Liver (tissue), 8 donors: ENCODE measurements at regions not wholly inside any gene's neighbourhood (a gene's known extent, or its start where the extent isn't known, plus 50 kb on each side); places are given as distances from the start of the nearest gene placed in this dataset.

Experiments used
- DNase-seq: peaks from one replicate; pipeline ENCODE4 v3.0.0-alpha.2; 2017; ENCODE audit warnings: low spot score
- H3K27ac ChIP-seq, 2 donors: one replicate each; pipeline ENCODE4 v1.7.0; 2013; ENCODE audit warnings: inconsistent platforms in 2 of 2, low read length in 2 of 2, control low read depth in 1 of 2, low read depth in 1 of 2, mild to moderate bottlenecking in 1 of 2
- H3K27me3 ChIP-seq, 4 donors: one replicate each; pipeline versions ENCODE4 v1.6.1 to v1.7.0; 2013; ENCODE audit warnings: low read length in 3 of 4, inconsistent platforms in 1 of 4, mild to moderate bottlenecking in 1 of 4, moderate library complexity in 1 of 4; ENCODE audit not compliant: control insufficient read depth in 4 of 4, insufficient read depth in 4 of 4
- H3K36me3 ChIP-seq, 4 donors: one replicate each; pipeline versions ENCODE4 v1.6.1 to v1.7.0; 2013; ENCODE audit warnings: low read length in 3 of 4, mild to moderate bottlenecking in 3 of 4, low read depth in 1 of 4, moderate library complexity in 1 of 4; ENCODE audit not compliant: control insufficient read depth in 4 of 4, insufficient read depth in 3 of 4
- H3K4me1 ChIP-seq, 4 donors: one replicate each; pipeline versions ENCODE4 v1.6.1 to v1.7.0; 2013; ENCODE audit warnings: low read length in 3 of 4, mild to moderate bottlenecking in 3 of 4, moderate library complexity in 1 of 4; ENCODE audit not compliant: control insufficient read depth in 4 of 4, insufficient read depth in 4 of 4
- H3K4me3 ChIP-seq, 3 donors: one replicate each; pipeline versions ENCODE4 v1.6.1 to v1.7.0; 2013; ENCODE audit warnings: low read length in 3 of 3, control low read depth in 1 of 3, low read depth in 1 of 3, mild to moderate bottlenecking in 1 of 3
- H3K9ac ChIP-seq, 2 donors: one replicate each; pipeline ENCODE4 v1.7.0; 2013; ENCODE audit warnings: low read length in 2 of 2, mild to moderate bottlenecking in 2 of 2, moderate library complexity in 2 of 2, control low read depth in 1 of 2, low read depth in 1 of 2
- H3K9me3 ChIP-seq, 4 donors: one replicate each; pipeline versions ENCODE4 v1.6.1 to v1.7.0; 2013; ENCODE audit warnings: low read length in 3 of 4; ENCODE audit not compliant: control insufficient read depth in 4 of 4
- ATF3 ChIP-seq: IDR thresholded peaks from 2 replicates; pipeline ENCODE4 v1.6.1; 2016; ENCODE audit warnings: antibody characterized with exemption
- FOXA1 ChIP-seq: IDR thresholded peaks from 2 replicates; pipeline ENCODE4 v1.6.1; 2016; ENCODE audit warnings: antibody characterized with exemption
- FOXA2 ChIP-seq: IDR thresholded peaks from 2 replicates; pipeline ENCODE4 v1.6.1; 2016; ENCODE audit warnings: antibody characterized with exemption
- GABPA ChIP-seq, 2 donors: IDR thresholded peaks in 1 of 2; conservative IDR thresholded peaks in 1 of 2; 2 replicates each; pipeline ENCODE4 v1.6.1; 2016; ENCODE audit warnings: antibody characterized with exemption in 2 of 2, mild to moderate bottlenecking in 1 of 2, moderate library complexity in 1 of 2
- HNF4G ChIP-seq: IDR thresholded peaks from 2 replicates; pipeline ENCODE4 v1.6.1; 2016; ENCODE audit warnings: antibody characterized with exemption
- JUND ChIP-seq, 2 donors: IDR thresholded peaks; 2 replicates each; pipeline ENCODE4 v1.6.1; 2016; ENCODE audit warnings: antibody characterized with exemption in 2 of 2
- NR2F2 ChIP-seq: IDR thresholded peaks from 2 replicates; pipeline ENCODE4 v1.6.1; 2016; ENCODE audit warnings: antibody characterized with exemption
- RAD21 ChIP-seq, 2 donors: IDR thresholded peaks; 2 replicates each; pipeline ENCODE4 v1.6.1; 2016; ENCODE audit warnings: antibody characterized with exemption in 2 of 2, mild to moderate bottlenecking in 2 of 2
- RXRA ChIP-seq, 2 donors: IDR thresholded peaks; 2 replicates each; pipeline ENCODE4 v1.6.1; 2017 to 2018; ENCODE audit warnings: antibody characterized with exemption in 2 of 2, mild to moderate bottlenecking in 1 of 2
- SP1 ChIP-seq: IDR thresholded peaks from 2 replicates; pipeline ENCODE4 v1.6.1; 2018; ENCODE audit warnings: antibody characterized with exemption, mild to moderate bottlenecking
- TAF1 ChIP-seq: conservative IDR thresholded peaks from 2 replicates; pipeline ENCODE4 v1.6.1; 2016; ENCODE audit warnings: antibody characterized with exemption, mild to moderate bottlenecking
- YY1 ChIP-seq: IDR thresholded peaks from 2 replicates; pipeline ENCODE4 v1.6.1; 2016; ENCODE audit warnings: antibody characterized with exemption, mild to moderate bottlenecking
- ZBTB33 ChIP-seq: IDR thresholded peaks from 2 replicates; pipeline ENCODE4 v1.6.1; 2016; ENCODE audit warnings: antibody characterized with exemption
- WGBS: extraction: QIAGEN DNeasy Blood & Tissue Kit; methylation state at CpG from one replicate; pipeline ENCODE4 v1.1.7; 2013; 5-methylcytosine and 5-hydroxymethylcytosine counted together
- TF ChIP-seq, protein P1 (sequence below): fragments of 150-350 bp; IDR thresholded peaks from 2 replicates; pipeline ENCODE4 v1.5.1; 2017; ENCODE audit warnings: improper control_type of control experiment, low read depth, low read length; ENCODE audit not compliant: missing input control
- TF ChIP-seq, protein P2 (sequence below): IDR thresholded peaks from 2 replicates; pipeline ENCODE4 v1.6.1; 2016; ENCODE audit warnings: antibody characterized with exemption, mild to moderate bottlenecking
- donor health status: healthy.
- donor health status: healthy.
- donor health status: healthy.
- donor health status: healthy.
- donor health status: healthy.

GRCh38 chr22:47286590-47286989 is 524.1 kb downstream of the TBC1D22A start:
- no peak overlapping the region for H3K4me3 ChIP-seq
- H3K36me3 ChIP-seq: no peaks in the 10 kb centered on the region
- H3K27ac ChIP-seq: no peak overlapping the region
- no peak for TF ChIP-seq RXRA (IDR thresholded peaks at IDR 0.05)
- TF ChIP-seq YY1: no peak
- no peak for TF ChIP-seq FOXA1
- TF ChIP-seq SP1: no peak
- no peak for TF ChIP-seq RAD21 (IDR thresholded peaks at IDR 0.05)
- TF ChIP-seq FOXA2: no peak
- no peak for TF ChIP-seq ATF3
- TF ChIP-seq NR2F2: no peak
- TF ChIP-seq, protein P1, sequence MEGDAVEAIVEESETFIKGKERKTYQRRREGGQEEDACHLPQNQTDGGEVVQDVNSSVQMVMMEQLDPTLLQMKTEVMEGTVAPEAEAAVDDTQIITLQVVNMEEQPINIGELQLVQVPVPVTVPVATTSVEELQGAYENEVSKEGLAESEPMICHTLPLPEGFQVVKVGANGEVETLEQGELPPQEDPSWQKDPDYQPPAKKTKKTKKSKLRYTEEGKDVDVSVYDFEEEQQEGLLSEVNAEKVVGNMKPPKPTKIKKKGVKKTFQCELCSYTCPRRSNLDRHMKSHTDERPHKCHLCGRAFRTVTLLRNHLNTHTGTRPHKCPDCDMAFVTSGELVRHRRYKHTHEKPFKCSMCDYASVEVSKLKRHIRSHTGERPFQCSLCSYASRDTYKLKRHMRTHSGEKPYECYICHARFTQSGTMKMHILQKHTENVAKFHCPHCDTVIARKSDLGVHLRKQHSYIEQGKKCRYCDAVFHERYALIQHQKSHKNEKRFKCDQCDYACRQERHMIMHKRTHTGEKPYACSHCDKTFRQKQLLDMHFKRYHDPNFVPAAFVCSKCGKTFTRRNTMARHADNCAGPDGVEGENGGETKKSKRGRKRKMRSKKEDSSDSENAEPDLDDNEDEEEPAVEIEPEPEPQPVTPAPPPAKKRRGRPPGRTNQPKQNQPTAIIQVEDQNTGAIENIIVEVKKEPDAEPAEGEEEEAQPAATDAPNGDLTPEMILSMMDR: no peak
- no peak for TF ChIP-seq ZBTB33
- TF ChIP-seq TAF1: no peak
- TF ChIP-seq HNF4G: no peak
- TF ChIP-seq GABPA (IDR thresholded peaks at IDR 0.05 in 1 of 2, conservative IDR thresholded peaks at IDR 0.05 in 1 of 2): no peak
- TF ChIP-seq JUND (IDR thresholded peaks at IDR 0.05): no peak
- H3K27me3 ChIP-seq: no peaks in the 10 kb centered on the region
- 67% methylated on average over 7 of the region's 7 CpGs for WGBS
- H3K4me1 ChIP-seq: no peaks in the 10 kb centered on the region
- no peaks in the 10 kb centered on the region for H3K9me3 ChIP-seq
- no peak for DNase-seq
- no peak overlapping the region for H3K9ac ChIP-seq

GRCh38 chr22:47285981-47286380 is 523.5 kb downstream of the TBC1D22A start:
- no peak for TF ChIP-seq RXRA (IDR thresholded peaks at IDR 0.05)
- no peak for TF ChIP-seq JUND (IDR thresholded peaks at IDR 0.05)
- no peak for TF ChIP-seq TAF1
- TF ChIP-seq FOXA2: no peak
- TF ChIP-seq, protein P2, sequence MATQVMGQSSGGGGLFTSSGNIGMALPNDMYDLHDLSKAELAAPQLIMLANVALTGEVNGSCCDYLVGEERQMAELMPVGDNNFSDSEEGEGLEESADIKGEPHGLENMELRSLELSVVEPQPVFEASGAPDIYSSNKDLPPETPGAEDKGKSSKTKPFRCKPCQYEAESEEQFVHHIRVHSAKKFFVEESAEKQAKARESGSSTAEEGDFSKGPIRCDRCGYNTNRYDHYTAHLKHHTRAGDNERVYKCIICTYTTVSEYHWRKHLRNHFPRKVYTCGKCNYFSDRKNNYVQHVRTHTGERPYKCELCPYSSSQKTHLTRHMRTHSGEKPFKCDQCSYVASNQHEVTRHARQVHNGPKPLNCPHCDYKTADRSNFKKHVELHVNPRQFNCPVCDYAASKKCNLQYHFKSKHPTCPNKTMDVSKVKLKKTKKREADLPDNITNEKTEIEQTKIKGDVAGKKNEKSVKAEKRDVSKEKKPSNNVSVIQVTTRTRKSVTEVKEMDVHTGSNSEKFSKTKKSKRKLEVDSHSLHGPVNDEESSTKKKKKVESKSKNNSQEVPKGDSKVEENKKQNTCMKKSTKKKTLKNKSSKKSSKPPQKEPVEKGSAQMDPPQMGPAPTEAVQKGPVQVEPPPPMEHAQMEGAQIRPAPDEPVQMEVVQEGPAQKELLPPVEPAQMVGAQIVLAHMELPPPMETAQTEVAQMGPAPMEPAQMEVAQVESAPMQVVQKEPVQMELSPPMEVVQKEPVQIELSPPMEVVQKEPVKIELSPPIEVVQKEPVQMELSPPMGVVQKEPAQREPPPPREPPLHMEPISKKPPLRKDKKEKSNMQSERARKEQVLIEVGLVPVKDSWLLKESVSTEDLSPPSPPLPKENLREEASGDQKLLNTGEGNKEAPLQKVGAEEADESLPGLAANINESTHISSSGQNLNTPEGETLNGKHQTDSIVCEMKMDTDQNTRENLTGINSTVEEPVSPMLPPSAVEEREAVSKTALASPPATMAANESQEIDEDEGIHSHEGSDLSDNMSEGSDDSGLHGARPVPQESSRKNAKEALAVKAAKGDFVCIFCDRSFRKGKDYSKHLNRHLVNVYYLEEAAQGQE: no peak
- no peak for TF ChIP-seq ZBTB33
- H3K9me3 ChIP-seq: no peaks in the 10 kb centered on the region
- H3K27ac ChIP-seq: no peak overlapping the region
- H3K4me1 ChIP-seq: no peaks in the 10 kb centered on the region
- no peaks in the 10 kb centered on the region for H3K36me3 ChIP-seq
- no peak overlapping the region for H3K4me3 ChIP-seq
- no peaks in the 10 kb centered on the region for H3K27me3 ChIP-seq
- no peak overlapping the region for H3K9ac ChIP-seq
- DNase-seq: no peak
- WGBS: 80% methylated on average over 10 of the region's 10 CpGs
